Fibroblast of lung (primary cell): ENCODE measurements at regions not wholly inside any gene's neighbourhood (a gene's known extent, or its start where the extent isn't known, plus 50 kb on each side); places are given as distances from the start of the nearest gene placed in this dataset.

Source experiments
- DNase-seq, 2 donors: peaks; one replicate each; pipeline versions ENCODE4 v3.0.0 to v3.0.0-alpha.2; 2010; ENCODE audit warnings: low read depth in 2 of 2
- H2AFZ ChIP-seq: 2 replicates; pipeline ENCODE4 v1.5.1; 2012; ENCODE audit warnings: low read length, control low read depth, inconsistent platforms
- H3K27ac ChIP-seq: 2 replicates; pipeline ENCODE4 v1.5.1; 2011; ENCODE audit warnings: low read length, control low read depth; ENCODE audit not compliant: insufficient read depth
- H3K27me3 ChIP-seq: 2 replicates; pipeline ENCODE4 v1.5.1; 2011; ENCODE audit warnings: mild to moderate bottlenecking, low read length; ENCODE audit not compliant: control insufficient read depth, insufficient read depth
- H3K36me3 ChIP-seq: 2 replicates; pipeline ENCODE4 v1.5.1; 2011; ENCODE audit warnings: low read length; ENCODE audit not compliant: control insufficient read depth, insufficient read depth
- H3K4me1 ChIP-seq: 2 replicates; pipeline ENCODE4 v1.5.1; 2011; ENCODE audit warnings: low read length; ENCODE audit not compliant: control insufficient read depth, insufficient read depth; ENCODE audit errors: extremely low read depth
- H3K4me2 ChIP-seq: 2 replicates; pipeline ENCODE4 v1.5.1; 2011; ENCODE audit warnings: low read length, control low read depth; ENCODE audit not compliant: insufficient read depth; ENCODE audit errors: extremely low read depth
- H3K4me3 ChIP-seq, 4 experiments: fragments of 200-600 bp in 1 of 4; sonication (generic) in 1 of 4; replicated peaks in 1 of 4; 2 replicates each; pipeline ENCODE4 v1.5.1; 2011 to 2016; ENCODE audit warnings: low read length in 4 of 4, low read depth in 3 of 4, mild to moderate bottlenecking in 3 of 4, control low read depth in 2 of 4, inconsistent platforms in 1 of 4, mixed read lengths in 1 of 4; ENCODE audit not compliant: insufficient read depth in 1 of 4; ENCODE audit errors: control extremely low read depth in 1 of 4
- H3K79me2 ChIP-seq: 2 replicates; pipeline ENCODE4 v1.5.1; 2012; ENCODE audit warnings: mild to moderate bottlenecking, low read length, inconsistent platforms; ENCODE audit not compliant: control insufficient read depth, insufficient read depth
- H3K9ac ChIP-seq: 2 replicates; pipeline ENCODE4 v1.5.1; 2011; ENCODE audit warnings: mild to moderate bottlenecking, low read length, control low read depth; ENCODE audit not compliant: insufficient read depth
- H3K9me3 ChIP-seq: 2 replicates; pipeline ENCODE4 v1.5.1; 2012; ENCODE audit warnings: low read depth, low read length; ENCODE audit not compliant: control insufficient read depth, insufficient read depth
- H4K20me1 ChIP-seq: 2 replicates; pipeline ENCODE4 v1.5.1; 2011; ENCODE audit warnings: low read length; ENCODE audit not compliant: control insufficient read depth, insufficient read depth; ENCODE audit errors: extremely low read depth
- EZH2 ChIP-seq: IDR thresholded peaks from 2 replicates; pipeline ENCODE4 v1.5.1; 2012; ENCODE audit warnings: low read length, control low read depth, mild to moderate bottlenecking; ENCODE audit errors: missing control alignments
- TF ChIP-seq, protein P1 (sequence below), 2 donors: IDR thresholded peaks in 1 of 2; conservative IDR thresholded peaks in 1 of 2; 1 replicate in 1 of 2; 2 replicates in 1 of 2; pipeline ENCODE4 v1.5.1; 2011 to 2012; ENCODE audit warnings: low read length in 2 of 2, control low read depth in 1 of 2, inconsistent platforms in 1 of 2, low read depth in 1 of 2, mild to moderate bottlenecking in 1 of 2

DNA sequence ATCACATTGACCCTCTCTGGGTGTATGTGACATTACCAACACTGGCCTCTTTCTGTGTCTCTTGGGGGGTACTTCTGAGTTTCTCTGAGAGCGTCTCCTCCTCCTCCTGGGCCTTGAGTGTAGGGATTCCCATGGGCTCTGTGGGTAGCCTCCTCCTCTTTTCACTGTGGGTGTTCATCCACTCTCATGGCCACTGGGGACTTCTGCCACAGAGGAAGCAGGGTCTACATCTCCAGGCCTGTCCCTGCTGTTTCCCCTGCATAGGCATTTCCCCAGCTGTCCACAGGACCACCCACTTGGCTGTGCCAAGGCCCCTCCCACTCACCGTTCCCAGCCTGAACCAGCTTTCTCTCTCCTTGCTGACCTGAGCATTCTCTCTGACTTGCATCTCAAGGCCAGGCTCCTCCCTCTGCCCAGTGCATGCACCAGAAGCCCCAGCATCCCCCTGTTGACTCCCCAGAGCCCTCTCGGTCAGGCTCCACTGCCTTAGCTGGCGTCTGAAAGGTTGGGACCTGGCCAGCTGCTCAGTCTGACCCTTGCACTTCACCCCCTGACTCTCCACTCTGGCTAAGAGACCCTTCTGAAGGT lies 487.6 kb downstream of the GLRX3 start:
- H3K9me3 ChIP-seq: no peaks in the 10 kb centered on the region
- no peak overlapping the region for H3K4me3 ChIP-seq
- no peak for TF ChIP-seq EZH2
- TF ChIP-seq, protein P1, sequence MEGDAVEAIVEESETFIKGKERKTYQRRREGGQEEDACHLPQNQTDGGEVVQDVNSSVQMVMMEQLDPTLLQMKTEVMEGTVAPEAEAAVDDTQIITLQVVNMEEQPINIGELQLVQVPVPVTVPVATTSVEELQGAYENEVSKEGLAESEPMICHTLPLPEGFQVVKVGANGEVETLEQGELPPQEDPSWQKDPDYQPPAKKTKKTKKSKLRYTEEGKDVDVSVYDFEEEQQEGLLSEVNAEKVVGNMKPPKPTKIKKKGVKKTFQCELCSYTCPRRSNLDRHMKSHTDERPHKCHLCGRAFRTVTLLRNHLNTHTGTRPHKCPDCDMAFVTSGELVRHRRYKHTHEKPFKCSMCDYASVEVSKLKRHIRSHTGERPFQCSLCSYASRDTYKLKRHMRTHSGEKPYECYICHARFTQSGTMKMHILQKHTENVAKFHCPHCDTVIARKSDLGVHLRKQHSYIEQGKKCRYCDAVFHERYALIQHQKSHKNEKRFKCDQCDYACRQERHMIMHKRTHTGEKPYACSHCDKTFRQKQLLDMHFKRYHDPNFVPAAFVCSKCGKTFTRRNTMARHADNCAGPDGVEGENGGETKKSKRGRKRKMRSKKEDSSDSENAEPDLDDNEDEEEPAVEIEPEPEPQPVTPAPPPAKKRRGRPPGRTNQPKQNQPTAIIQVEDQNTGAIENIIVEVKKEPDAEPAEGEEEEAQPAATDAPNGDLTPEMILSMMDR (conservative IDR thresholded peaks at IDR 0.05 in 1 of 2, IDR thresholded peaks at IDR 0.05 in 1 of 2; ENCODE audit: low read depth in 1 of 2, low read length in 2 of 2): no peak

DNA sequence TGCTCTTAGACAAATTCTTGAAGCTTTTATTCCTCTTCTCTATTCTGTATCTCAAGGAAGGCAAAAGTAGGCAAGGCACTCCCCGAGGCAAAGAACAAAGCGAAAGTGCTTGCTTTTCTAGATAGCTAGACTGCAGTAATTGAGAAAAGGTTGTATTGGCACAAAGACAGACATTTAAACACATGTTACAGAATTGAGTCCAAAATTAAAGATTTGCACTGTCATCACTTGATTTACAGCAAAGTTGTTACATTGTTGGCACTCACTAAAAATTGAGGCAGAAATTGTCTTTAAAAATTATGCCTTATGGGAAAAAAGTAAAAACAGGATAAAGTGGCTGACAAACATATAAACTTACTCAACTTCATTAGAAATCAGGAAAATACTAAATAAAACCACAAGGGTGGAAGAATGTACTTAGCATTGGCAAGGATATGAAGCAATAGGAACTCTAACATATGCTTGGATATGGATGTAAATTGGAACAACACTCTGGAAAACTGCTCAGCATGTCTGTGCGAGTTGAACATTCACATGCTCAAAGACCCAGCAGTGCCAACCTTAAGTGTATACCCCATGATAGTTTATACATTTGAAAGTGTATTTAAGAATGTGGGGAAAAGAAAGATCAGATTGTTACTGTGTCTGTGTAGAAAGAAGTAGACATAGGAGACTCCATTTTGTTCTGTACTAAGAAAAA lies 491.3 kb downstream of the GLRX3 start:
- Histone ChIP-seq H3K4me2 (no peak overlapping the region), H2AFZ (no peak overlapping the region), H3K4me1 (no peaks in the 10 kb centered on the region), H4K20me1 (no peaks in the 10 kb centered on the region), H3K27me3 (no peaks in the 10 kb centered on the region), H3K27ac (no peak overlapping the region), H3K9ac (no peak overlapping the region), H3K9me3 (no peaks in the 10 kb centered on the region), H3K79me2 (no peaks in the 10 kb centered on the region), H3K4me3 (no peak overlapping the region), H3K36me3 (no peaks in the 10 kb centered on the region)
- DNase-seq: no peak
- TF ChIP-seq EZH2: no peak
- TF ChIP-seq, protein P1 (conservative IDR thresholded peaks at IDR 0.05 in 1 of 2, IDR thresholded peaks at IDR 0.05 in 1 of 2; ENCODE audit: low read depth in 1 of 2, low read length in 2 of 2): no peak

More for the DNA sequence above, 487.6 kb downstream of the GLRX3 start:
- Histone ChIP-seq H3K27me3 (no peaks in the 10 kb centered on the region), H3K36me3 (no peaks in the 10 kb centered on the region), H3K79me2 (no peaks in the 10 kb centered on the region), H3K4me1 (no peaks in the 10 kb centered on the region), H3K4me2 (no peak overlapping the region), H3K27ac (no peak overlapping the region), H3K9ac (no peak overlapping the region), H4K20me1 (no peaks in the 10 kb centered on the region), H2AFZ (no peak overlapping the region)
- no peak for DNase-seq

DNA sequence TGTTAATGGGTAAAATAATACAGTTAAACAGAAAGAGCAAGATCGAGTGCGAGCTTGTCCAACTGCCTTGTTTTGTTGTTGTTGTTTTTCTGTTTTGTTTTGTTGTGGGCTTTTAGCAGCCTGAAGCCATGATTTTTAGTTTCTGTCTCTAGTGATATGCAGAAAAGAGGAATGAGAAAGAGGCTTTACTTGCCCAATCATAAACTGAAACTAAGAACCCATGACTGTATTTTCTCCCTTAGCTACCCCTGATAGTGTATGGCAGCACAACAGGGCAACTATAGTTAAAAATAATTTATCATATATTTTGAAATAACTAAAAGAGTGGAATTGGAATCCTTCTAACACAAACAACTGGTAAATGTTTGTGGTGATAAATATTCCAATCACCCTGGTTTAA lies 493.9 kb downstream of the GLRX3 start:
- H3K4me1 ChIP-seq: no peaks in the 10 kb centered on the region
- H2AFZ ChIP-seq: no peak overlapping the region
- H3K4me3 ChIP-seq: no peak overlapping the region
- no peaks in the 10 kb centered on the region for H3K79me2 ChIP-seq
- H4K20me1 ChIP-seq: no peaks in the 10 kb centered on the region
- no peak for DNase-seq
- no peaks in the 10 kb centered on the region for H3K36me3 ChIP-seq
- H3K27ac ChIP-seq: no peak overlapping the region
- H3K9ac ChIP-seq: no peak overlapping the region
- no peak for TF ChIP-seq EZH2
- TF ChIP-seq, protein P1 (conservative IDR thresholded peaks at IDR 0.05 in 1 of 2, IDR thresholded peaks at IDR 0.05 in 1 of 2; ENCODE audit: low read depth in 1 of 2, low read length in 2 of 2): no peak
- no peak overlapping the region for H3K4me2 ChIP-seq
- H3K9me3 ChIP-seq: no peaks in the 10 kb centered on the region
- no peaks in the 10 kb centered on the region for H3K27me3 ChIP-seq
